GM12878 (cell line): ENCODE measurements at regions not wholly inside any gene's neighbourhood (a gene's known extent, or its start where the extent isn't known, plus 50 kb on each side); places are given as distances from the start of the nearest gene placed in this dataset.

Source experiments
- ATAC-seq: fragments of 200-7000 bp; cut with Tn5 transposase; 3 replicates; pipeline ENCODE4 v1.9.1; 2020; ENCODE audit warnings: mild to moderate bottlenecking, moderate library complexity
- BruUV-seq: library from RNA; stranded (reverse); fragments of 400-500 nt; replicated peaks from 2 replicates; lab custom pipeline; 2021; lab: Mats Ljungman, UMichigan
- CTCF ChIA-PET: fragments of 300-600 bp; sonication (Branson Sonifier 250); formaldehyde crosslinking; extraction: SDS; loops from one replicate; lab custom pipeline; 2021; ENCODE audit warnings: inconsistent platforms; lab: Yijun Ruan, JAX
- POLR2A ChIA-PET: fragments of 350-600 bp; formaldehyde crosslinking; extraction: SDS; loops from one replicate; lab custom pipeline; 2021; ENCODE audit warnings: inconsistent platforms; lab: Charles Lee
- RAD21 ChIA-PET: fragments of 300-600 bp; sonication (Branson Sonifier 250); formaldehyde crosslinking; loops from one replicate; lab custom pipeline; 2023; ENCODE audit warnings: antibody characterized with exemption; ENCODE audit not compliant: unreplicated experiment; lab: Charles Lee
- SMC1A ChIA-PET: fragments of 300-600 bp; sonication (Branson Sonifier 250); formaldehyde crosslinking; loops from one replicate; lab custom pipeline; 2023; ENCODE audit not compliant: unreplicated experiment, uncharacterized antibody; lab: Charles Lee
- DNase-seq: peaks from one replicate; pipeline ENCODE4 v3.0.0-alpha.2; 2011; ENCODE audit warnings: low read depth, low spot score
- FAIRE-seq: peaks from 3 replicates; lab custom pipeline; 2011; peaks lifted over from hg19 to GRCh38; lab: Jason Lieb, UNC
- H2AFZ ChIP-seq: 2 replicates; pipeline ENCODE4 v1.6.0; 2011; ENCODE audit warnings: low read depth, low read length, control low read depth; ENCODE audit not compliant: control insufficient read depth
- H3K27ac ChIP-seq: 2 replicates; pipeline ENCODE4 v1.5.1; 2011; ENCODE audit warnings: control low read depth; ENCODE audit not compliant: control insufficient read depth, insufficient read depth
- H3K27me3 ChIP-seq, 2 experiments: replicated peaks in 1 of 2; 2 replicates each; pipeline versions ENCODE4 v1.6.0 to v1.6.1; 2011; ENCODE audit warnings: low read length in 1 of 2; ENCODE audit not compliant: control insufficient read depth in 2 of 2, insufficient read depth in 2 of 2
- H3K36me3 ChIP-seq, 2 experiments: 2 replicates each; pipeline ENCODE4 v1.5.1; 2011; ENCODE audit warnings: low read length in 1 of 2; ENCODE audit not compliant: control insufficient read depth in 2 of 2, insufficient read depth in 2 of 2
- H3K4me1 ChIP-seq: 2 replicates; pipeline ENCODE4 v1.6.1; 2011; ENCODE audit warnings: mild to moderate bottlenecking, low read length, moderate library complexity, mixed read lengths; ENCODE audit not compliant: control insufficient read depth, insufficient read depth
- H3K4me2 ChIP-seq: 2 replicates; pipeline ENCODE4 v1.6.0; 2011; ENCODE audit warnings: control low read depth; ENCODE audit not compliant: control insufficient read depth, insufficient read depth
- H3K4me3 ChIP-seq: fragments of 200-600 bp; sonication (generic); 2 replicates; pipeline ENCODE4 v1.5.1; 2016
- H3K79me2 ChIP-seq: 2 replicates; pipeline ENCODE4 v1.6.0; 2011; ENCODE audit warnings: low read length; ENCODE audit not compliant: control insufficient read depth, insufficient read depth
- H3K9ac ChIP-seq: 2 replicates; pipeline ENCODE4 v1.8.0; 2011; ENCODE audit warnings: low read length, control low read depth, mixed read lengths; ENCODE audit not compliant: control insufficient read depth, insufficient read depth
- H3K9me3 ChIP-seq: replicated peaks from 3 replicates; pipeline ENCODE4 v1.5.1; 2011; ENCODE audit warnings: mild to moderate bottlenecking, low read length; ENCODE audit not compliant: control insufficient read depth, insufficient read depth
- H4K20me1 ChIP-seq: 2 replicates; pipeline ENCODE4 v1.6.0; 2011; ENCODE audit not compliant: control insufficient read depth, insufficient read depth
- ATF2 ChIP-seq: IDR thresholded peaks from 2 replicates; pipeline ENCODE4 v1.6.1; 2012; ENCODE audit warnings: low read length, inconsistent platforms
- CBX3 ChIP-seq: fragments of 200-600 bp; sonication (generic); IDR thresholded peaks from 2 replicates; pipeline ENCODE4 v1.6.1; 2016; ENCODE audit warnings: low read depth, borderline replicate concordance
- EED ChIP-seq: sonication (generic); IDR thresholded peaks from 2 replicates; pipeline ENCODE4 v1.6.1; 2016; ENCODE audit warnings: antibody characterized with exemption, low read depth
- KDM1A ChIP-seq: fragments of 200-600 bp; sonication (generic); IDR thresholded peaks from 2 replicates; pipeline ENCODE4 v1.6.1; 2016; ENCODE audit warnings: borderline replicate concordance
- MTA2 ChIP-seq: fragments of 450-650 bp; IDR thresholded peaks from 2 replicates; pipeline ENCODE4 v1.6.1; 2016; ENCODE audit warnings: low read depth, mild to moderate bottlenecking, moderate library complexity
- NFIC ChIP-seq: IDR thresholded peaks from 2 replicates; pipeline ENCODE4 v1.6.1; 2012; ENCODE audit warnings: low read depth, mild to moderate bottlenecking, inconsistent platforms, low read length, moderate library complexity
- PML ChIP-seq: IDR thresholded peaks from 2 replicates; pipeline ENCODE4 v1.6.1; 2012; ENCODE audit warnings: low read length, inconsistent platforms
- RBBP5 ChIP-seq: fragments of 200-600 bp; sonication (generic); conservative IDR thresholded peaks from 2 replicates; pipeline ENCODE4 v1.6.1; 2016
- SMAD1 ChIP-seq: fragments of 450-650 bp; IDR thresholded peaks from 2 replicates; pipeline ENCODE4 v1.6.1; 2018; ENCODE audit warnings: mild to moderate bottlenecking, low read depth; ENCODE audit not compliant: partially characterized antibody
- SPI1 ChIP-seq: IDR thresholded peaks from 2 replicates; pipeline ENCODE4 v1.6.1; 2011; ENCODE audit warnings: low read depth, mild to moderate bottlenecking, low read length, moderate library complexity, borderline replicate concordance; ENCODE audit not compliant: insufficient read depth
- SUZ12 ChIP-seq: fragments of 200-600 bp; sonication (generic); IDR thresholded peaks from one replicate; pipeline ENCODE4 v1.6.1; 2018; ENCODE audit warnings: antibody characterized with exemption, mild to moderate bottlenecking; ENCODE audit not compliant: unreplicated experiment
- ZNF24 ChIP-seq: fragments of 450-650 bp; IDR thresholded peaks from 2 replicates; pipeline ENCODE4 v1.6.1; 2017; ENCODE audit warnings: antibody characterized with exemption, mild to moderate bottlenecking
- ZNF384 ChIP-seq: IDR thresholded peaks from 2 replicates; pipeline ENCODE4 v1.6.1; 2012; ENCODE audit warnings: low read depth, mild to moderate bottlenecking, low read length, improper control_type of control experiment, borderline replicate concordance
- WGBS: methylation state at CpG from one replicate; pipeline ENCODE4 v1.1.6; 2016; ENCODE audit warnings: low lambda C conversion rate; ENCODE audit not compliant: insufficient replicate concordance, insufficient coverage; ENCODE audit errors: missing lambda C conversion rate; 5-methylcytosine and 5-hydroxymethylcytosine counted together
- in situ Hi-C: fragments of 300-500 bp; cut with MboI; formaldehyde crosslinking; loops from 9 replicates; pipeline ENCODE4 v1.14.3; 2018; ENCODE audit warnings: mixed read lengths
- intact Hi-C: fragments of 100-400 bp; cut with micrococcal nuclease; formaldehyde crosslinking; loops from one replicate; pipeline ENCODE4 v1.14.2; 2022; ENCODE audit not compliant: unreplicated experiment

- TF ChIP-seq MTA2 (no peak), KDM1A (no peak), NFIC (no peak), ZNF24 (no peak), ATF2 (no peak), ZNF384 (no peak), CBX3 (no peak), SUZ12 (no peak), PML (no peak), RBBP5 (no peak)
These were observed 86.0 kb downstream of the UNCX start (continued) for GRCh38 chr7:1318661-1319060.

GRCh38 chr7:1320616-1321240, 88.1 kb downstream of the UNCX start:
- ChIA-PET SMC1A (no interaction called here), RAD21 (no interaction called here), POLR2A (no interaction called here), CTCF (interaction anchor here (0.7 kb wide), 1 partner anchor 1012 kb away, joined by 3 read pairs; no protein-coding TSS in a partner anchor)
- Histone ChIP-seq H3K27ac (no peak overlapping the region), H3K4me2 (no peak overlapping the region), H4K20me1 (no peaks in the 10 kb centered on the region), H3K4me3 (no peak overlapping the region), H3K79me2 (no peaks in the 10 kb centered on the region), H3K36me3 (no peaks in the 10 kb centered on the region), H3K27me3 (no peaks in the 10 kb centered on the region), H2AFZ (no peak overlapping the region), H3K4me1 (no peaks in the 10 kb centered on the region), H3K9ac (no peak overlapping the region), H3K9me3 (no peaks in the 10 kb centered on the region)
- in situ Hi-C loops (no loop called here), intact Hi-C loops (no loop called here)
- BruUV-seq: no TSS peak
- FAIRE-seq (no peak), DNase-seq (no peak), ATAC-seq (no peak)
- WGBS: 68% methylated on average over 17 of the region's 17 CpGs
- TF ChIP-seq ZNF24 (no peak), SPI1 (no peak), SMAD1 (no peak), EED (no peak), KDM1A (no peak)
